GM13977 (cell line): ENCODE measurements at regions not wholly inside any gene's neighbourhood (a gene's known extent, or its start where the extent isn't known, plus 50 kb on each side); places are given as distances from the start of the nearest gene placed in this dataset.

Experiments used
- DNase-seq: peaks from one replicate; pipeline ENCODE4 v3.0.0; 2012; ENCODE audit warnings: low spot score
- CTCF ChIP-seq: IDR thresholded peaks from 2 replicates; pipeline ENCODE4 v1.5.1; 2012; ENCODE audit warnings: mild to moderate bottlenecking, control low read depth; ENCODE audit not compliant: insufficient read depth; ENCODE audit errors: extremely low read depth, missing control alignments
- in situ Hi-C: fragments of 300-500 bp; cut with MboI; formaldehyde crosslinking; loops from one replicate; pipeline ENCODE4 v1.12.0; 2022; ENCODE audit warnings: low sequenced_read_pairs, low pct_unique_long_range_greater_than_20kb, mixed read lengths, inconsistent platforms; ENCODE audit not compliant: unreplicated experiment

- TF ChIP-seq CTCF = no peak
- no peak for DNase-seq
- in situ Hi-C loops = no loop called here
Observed at GRCh38 chr17:33819539-33819938, 435.5 kb upstream of the CCL2 start.

- no peak for DNase-seq
- no peak for TF ChIP-seq CTCF
- in situ Hi-C loops = no loop called here
Observed at GRCh38 chr17:33832262-33832661, 422.8 kb upstream of the CCL2 start.

GRCh38 chr17:33837281-33837680, 417.8 kb upstream of the CCL2 start:
- TF ChIP-seq CTCF = no peak
- DNase-seq = no peak
- in situ Hi-C loops = no loop called here

- in situ Hi-C loops = no loop called here
- TF ChIP-seq CTCF = no peak
- no peak for DNase-seq
Observed at GRCh38 chr17:33838281-33838680, 416.8 kb upstream of the CCL2 start.

GRCh38 chr17:33847900-33848299, 407.2 kb upstream of the CCL2 start:
- in situ Hi-C loops = no loop called here
- no peak for TF ChIP-seq CTCF
- no peak for DNase-seq

- TF ChIP-seq CTCF = no peak
- DNase-seq = no peak
- in situ Hi-C loops = no loop called here
Observed at GRCh38 chr17:33848433-33848832, 406.7 kb upstream of the CCL2 start.

GRCh38 chr17:33854596-33854995, 400.5 kb upstream of the CCL2 start:
- no peak for DNase-seq
- TF ChIP-seq CTCF = no peak
- in situ Hi-C loops = no loop called here
